GM19240 (cell line): ENCODE measurements at regions not wholly inside any gene's neighbourhood (a gene's known extent, or its start where the extent isn't known, plus 50 kb on each side); places are given as distances from the start of the nearest gene placed in this dataset.
"Not testable (repeated sequence)": the region's sequence is repeated elsewhere in the genome, so short reads cannot be mapped to it uniquely, and the experiment has no call there.

Experiments used
- DNase-seq: peaks from one replicate; pipeline ENCODE4 v3.0.0; 2011; ENCODE audit warnings: low spot score; ENCODE audit not compliant: insufficient read length

DNA sequence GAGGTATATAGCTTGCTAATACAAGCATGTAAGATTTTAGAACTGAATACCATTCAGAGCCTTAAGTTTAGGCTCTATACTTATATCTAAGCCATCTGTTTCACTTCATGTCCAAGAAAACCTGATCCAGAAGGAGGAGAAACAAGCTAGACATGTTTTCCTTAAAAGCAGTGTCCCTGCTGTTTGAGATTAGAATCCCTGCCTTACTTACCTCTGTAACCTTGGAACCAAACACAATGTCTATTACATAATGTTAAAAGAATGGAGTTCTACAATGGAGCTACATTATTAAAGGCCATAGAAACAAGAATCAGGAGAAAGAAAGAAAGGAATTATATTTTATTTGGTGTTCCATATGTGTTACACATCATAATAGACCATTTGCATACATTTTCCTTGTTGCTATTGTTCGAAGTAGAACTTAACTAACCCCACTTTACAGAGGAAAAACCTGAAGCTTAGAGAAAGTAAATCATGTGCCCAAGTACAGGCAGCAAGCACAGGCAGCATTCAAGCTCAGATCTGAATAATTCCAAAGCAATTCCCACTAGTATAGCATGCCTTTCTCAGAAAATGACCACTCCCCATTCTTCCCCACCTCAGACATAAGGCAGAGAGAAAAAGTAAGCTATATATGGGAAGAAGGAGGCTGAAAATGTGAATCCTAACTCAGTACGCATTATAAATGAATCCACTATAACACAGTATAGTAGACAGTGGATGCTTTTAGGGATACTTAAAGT is 380.1 kb upstream of the SPAG17 start:
- no peak for DNase-seq

DNA sequence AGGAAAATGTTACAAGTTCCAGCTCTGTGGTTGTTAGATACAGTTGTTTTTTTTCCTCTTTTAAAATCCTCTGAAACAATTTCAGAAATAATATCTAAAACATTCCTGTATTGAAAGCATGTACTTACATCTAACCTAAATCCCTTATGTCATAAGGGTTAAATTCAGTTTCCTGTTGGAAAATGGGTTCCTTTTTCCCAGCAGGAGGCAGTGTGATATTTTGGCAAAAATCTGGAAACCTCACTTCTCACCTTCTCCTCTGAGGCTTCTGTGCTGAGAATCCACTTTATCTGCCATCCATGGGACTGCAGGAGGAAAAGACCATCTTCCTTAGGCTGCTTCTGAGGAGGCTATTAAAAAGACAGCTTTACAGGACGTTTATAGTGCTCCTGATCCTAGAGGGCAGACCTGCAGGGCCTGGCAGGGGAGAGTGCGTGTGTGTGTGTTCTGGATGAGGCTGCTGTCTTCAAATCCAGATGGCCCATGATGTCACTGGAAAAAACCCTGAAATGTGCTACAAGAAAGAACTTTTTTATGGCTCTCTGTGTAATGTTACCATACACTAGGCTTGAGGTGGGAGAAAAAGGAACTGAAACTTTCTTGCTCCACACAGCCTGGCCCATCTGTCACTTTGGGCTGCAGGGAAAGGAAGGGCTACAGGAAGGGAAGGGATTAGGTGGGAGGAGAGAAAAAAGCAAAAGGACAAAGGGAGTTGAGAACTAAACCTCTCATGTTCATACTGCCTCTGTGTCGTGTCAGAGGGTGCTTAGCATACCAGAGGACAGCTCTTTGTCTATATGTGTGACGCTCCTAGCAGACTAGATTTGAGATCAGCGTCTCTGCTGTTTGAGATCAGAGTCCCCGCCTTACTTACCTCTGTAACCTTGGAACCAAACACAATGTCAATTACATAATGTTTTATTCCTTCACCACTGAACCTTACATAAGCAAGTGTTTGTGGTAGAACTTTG is 379.2 kb upstream of the SPAG17 start:
- DNase-seq = no peak

DNA sequence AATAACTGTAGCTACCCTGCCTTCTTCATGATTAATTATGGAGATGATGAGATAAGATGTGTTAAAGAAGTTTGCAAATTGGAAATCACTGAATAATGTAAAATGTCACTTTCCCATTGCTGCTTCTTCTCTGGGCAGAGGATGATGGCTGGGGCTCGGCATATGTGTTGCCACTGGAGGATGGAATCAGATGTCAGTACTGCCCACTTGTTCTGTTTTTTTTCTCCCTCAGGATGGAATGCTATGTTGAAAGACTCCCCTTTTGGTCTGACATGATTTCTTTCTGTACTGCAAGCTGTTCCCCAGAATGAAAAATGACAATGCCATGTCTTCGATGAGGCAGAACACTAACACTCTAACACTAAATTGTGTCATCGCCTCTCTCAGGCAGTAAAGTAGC is 373.9 kb upstream of the SPAG17 start:
- no peak for DNase-seq

DNA sequence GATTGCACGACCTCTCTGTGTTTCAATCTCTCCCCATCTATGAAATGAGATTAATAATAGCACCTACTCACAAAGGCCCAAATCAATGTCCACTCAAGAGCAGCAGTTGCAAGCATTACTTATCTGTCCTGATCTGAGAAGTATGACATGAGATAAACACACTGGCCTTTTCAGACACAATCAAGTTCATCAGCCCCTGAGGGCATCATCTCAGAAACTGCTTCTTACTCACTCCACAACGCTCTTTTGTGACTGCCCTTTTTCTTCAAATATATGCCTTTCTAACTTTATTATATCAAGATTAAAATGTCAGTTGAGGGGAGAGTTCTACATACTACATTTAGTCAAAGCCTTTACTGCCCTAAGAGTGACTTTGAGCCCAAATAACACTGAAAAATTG is 371.9 kb upstream of the SPAG17 start:
- no peak for DNase-seq

DNA sequence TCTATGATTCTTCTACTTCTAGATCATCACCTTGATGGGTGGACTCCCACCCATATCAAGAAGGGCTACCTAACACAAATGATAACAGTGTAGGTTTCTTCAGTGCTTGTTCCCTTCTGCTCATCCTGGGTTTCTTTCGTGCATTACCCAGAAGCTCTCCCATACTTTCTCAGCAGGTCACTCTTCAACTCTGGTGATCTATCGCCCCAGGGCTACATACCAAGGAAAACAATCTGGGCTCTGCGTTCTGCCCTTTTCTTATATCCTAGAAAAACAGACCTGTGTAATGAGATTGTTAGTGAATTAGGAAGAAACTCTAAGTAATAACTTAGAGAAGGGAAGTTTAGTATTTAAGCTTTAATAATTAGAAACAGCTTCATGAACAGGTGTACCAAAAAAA is 370.6 kb upstream of the SPAG17 start:
- DNase-seq = no peak

DNA sequence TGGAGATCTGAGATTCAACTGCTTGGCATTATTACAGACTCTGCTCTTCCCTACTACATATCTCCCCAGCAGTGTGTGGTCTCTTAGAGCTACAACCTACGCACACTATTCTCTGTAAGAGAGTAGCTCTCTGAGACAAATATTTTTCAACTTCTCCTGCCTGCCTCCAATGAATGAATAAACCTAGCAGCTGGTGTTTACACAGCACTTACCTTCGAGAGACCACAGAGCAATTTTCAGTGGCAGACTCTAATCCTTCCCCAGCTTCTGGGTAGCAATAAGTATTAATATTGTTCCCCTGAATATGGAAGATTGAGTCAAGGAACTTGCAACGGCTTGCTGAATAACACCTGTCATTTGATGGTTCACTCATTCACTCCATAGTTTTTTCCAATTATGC is 350.9 kb upstream of the SPAG17 start:
- no peak for DNase-seq

DNA sequence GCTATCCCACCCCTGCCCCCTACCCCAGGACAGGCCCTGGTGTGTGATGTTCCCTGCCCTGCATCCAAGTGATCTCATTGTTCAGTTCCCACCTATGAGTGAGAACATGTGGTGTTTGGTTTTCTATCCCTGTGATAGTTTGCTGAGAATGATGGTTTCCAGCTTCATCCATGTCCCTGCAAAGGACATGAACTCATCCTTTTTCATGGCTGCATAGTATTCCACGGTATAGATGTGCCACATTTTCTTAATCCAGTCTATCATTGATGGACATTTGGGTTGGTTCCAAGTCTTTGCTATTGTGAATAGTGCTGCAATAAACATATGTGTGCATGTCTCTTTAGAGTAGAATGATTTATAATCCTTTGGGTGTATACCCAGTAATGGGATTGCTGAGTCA is 326.9 kb upstream of the SPAG17 start:
- DNase-seq = not testable (repeated sequence)

DNA sequence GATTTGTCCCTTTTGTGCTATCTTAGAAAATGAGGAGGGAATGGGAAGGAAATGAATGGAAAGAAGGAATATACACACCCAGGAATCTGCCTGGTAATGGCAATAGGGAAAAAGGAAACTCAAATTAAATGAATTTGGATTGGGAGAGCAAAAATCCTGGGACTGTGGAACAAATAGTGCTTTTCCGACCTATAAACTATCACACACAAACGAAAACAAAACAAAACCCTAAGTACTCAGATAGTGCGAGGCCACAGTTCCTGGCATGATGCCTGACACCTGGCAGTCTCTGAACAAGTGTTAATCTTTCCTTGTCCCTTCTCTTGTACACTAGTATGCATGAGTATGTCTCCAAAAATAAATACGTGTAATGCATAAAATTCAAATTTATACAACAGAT is 319.8 kb upstream of the SPAG17 start:
- no peak for DNase-seq

DNA sequence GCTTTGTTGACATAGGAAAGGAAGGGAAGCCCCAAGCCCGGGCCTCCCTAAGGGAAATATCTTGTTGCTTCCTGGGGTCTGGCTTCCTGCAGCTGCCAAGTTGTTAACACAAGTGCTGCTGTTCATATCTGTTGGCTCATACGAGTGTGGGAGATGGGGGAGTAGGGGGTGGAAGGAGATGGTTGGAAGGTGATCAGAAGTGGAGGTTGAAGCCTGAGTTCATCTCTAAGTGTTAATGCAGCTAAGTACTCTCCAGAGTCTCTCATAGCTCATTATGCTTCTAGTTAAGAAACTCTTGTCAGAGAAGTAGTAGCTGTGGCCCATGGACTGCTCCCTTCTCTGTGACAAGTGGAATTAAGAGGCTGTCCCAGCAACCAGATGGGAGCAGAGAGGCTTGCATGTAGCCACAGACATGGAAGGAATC is 319.2 kb upstream of the SPAG17 start:
- no peak for DNase-seq

DNA sequence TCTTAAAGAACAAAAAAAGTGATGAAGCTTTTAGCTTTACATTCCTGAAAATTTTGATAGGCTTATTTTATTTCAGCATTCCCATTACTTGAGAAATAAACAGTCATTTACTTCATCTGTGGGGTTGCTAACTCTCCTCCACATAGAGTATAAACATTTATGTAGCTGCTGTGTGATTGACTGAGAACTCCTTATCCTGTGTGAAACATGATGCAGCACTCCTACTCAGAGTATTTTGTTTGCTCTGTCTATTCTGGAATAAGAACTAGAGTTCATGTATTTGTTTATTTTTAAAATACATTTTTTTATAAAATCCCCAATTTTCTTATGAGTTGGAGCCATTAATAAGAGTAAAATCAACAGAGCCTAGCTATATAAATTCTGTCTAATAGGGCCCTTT is 318.7 kb upstream of the SPAG17 start:
- no peak for DNase-seq

DNA sequence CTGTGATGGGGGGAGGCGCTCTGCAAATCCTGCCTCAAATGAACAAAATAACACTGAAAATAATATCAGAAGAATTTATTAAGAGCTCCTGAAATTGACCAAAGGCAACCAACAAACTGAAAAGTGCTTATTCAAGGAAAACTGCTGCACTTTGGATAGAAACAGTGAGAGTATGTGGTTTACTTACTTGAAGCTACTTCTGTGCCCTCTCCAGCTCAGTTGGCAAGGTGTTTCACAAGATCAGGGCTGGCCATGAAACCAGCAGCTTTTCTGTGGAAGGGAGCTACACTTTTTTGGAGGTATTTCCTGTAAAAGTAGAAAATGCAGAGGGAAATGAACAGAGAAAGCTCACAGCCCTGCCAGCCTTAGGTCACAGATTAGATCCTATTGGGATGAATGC is 310.0 kb upstream of the SPAG17 start:
- no peak for DNase-seq

DNA sequence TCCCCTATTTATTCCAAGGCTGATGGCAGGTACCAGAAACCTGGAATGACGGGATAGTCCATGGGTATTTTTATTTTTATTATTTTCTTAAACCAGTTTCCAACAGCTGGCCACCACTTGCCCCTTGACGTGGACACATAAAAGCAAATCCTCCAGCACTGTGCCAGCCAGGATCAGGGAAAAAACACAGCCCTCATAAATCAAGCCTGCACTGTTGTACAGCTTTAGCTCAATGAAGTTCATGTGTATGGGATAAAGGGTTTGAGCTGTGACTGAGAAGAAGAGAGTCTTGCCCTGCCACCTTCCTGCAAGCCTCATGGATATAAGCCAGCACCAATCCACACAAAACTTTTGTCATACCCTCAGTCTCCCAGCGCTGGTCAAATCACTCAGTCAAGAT is 303.8 kb upstream of the SPAG17 start:
- no peak for DNase-seq

DNA sequence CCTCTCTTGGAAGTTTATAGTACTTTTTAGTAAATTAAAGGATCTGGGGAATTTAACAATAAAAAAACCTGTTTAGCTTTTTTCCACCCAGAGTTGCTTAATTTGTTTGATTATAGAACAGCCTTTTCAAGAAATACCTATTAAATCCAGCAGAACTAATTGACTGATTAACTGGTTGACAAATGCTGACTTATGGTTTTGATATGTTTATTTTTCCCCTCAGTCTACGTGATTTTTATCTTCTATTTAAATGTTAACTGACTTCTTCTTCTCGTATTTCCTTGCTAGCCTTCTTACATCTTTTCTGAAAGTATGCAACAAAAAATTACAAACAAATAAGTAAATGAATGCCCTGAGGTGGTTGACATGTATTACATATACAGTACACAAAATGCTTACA is 302.9 kb upstream of the SPAG17 start:
- no peak for DNase-seq

DNA sequence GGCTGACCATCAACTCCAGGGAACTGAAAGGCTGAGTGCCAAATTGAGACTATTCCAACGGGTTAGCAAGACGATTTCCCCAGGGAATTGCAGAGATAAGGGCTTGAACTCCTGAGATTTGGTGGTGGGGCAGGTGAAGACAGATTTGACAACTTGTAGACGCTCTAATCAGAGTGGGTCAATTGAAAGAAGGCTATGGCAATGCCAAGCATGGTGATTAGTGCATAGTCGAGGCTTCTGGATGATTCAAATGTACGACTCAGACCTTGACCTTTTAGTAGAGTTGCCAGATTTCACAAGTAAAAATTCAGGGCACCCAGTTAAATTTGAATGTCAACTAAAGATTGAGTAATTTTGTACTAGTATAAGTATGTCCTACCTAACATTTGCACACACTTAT is 302.1 kb upstream of the SPAG17 start:
- DNase-seq = no peak

DNA sequence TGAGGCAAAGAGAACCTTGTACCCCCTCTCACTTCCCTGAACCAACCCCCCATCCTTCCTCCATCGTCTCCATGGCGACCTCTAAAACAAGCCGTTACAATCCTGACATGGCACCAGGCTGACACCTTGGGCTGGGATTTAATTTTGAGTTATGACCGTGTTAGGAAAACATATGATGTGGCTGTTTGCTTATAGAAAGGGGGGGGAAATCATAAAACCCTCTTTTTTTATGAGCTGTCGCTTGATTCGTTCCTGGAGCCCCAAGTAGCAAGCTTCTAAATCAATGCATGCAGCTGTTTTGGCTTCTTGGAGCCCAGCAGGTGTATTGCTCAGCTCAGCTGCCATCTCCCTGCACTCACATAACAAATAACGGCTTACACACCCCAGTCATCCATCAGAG is 301.2 kb upstream of the SPAG17 start:
- DNase-seq = no peak

DNA sequence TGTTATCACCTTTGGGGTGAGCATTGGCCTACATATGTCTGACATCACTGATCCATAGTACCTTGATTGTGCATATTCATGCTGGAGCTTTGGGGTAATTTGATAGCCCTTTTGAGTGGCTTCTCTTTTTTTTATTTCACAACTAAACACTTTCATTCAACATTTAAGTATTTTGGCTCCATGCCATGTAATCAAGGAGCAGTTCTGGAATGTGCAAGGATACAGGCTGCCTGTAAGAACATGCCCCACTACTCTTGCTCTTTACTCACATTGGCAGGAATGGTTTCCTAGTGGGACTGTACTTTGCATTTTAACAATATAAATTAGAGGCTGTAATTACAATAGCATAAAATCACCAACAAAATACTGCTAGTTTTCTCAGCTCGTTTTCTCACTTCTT is 300.7 kb upstream of the SPAG17 start:
- no peak for DNase-seq

DNA sequence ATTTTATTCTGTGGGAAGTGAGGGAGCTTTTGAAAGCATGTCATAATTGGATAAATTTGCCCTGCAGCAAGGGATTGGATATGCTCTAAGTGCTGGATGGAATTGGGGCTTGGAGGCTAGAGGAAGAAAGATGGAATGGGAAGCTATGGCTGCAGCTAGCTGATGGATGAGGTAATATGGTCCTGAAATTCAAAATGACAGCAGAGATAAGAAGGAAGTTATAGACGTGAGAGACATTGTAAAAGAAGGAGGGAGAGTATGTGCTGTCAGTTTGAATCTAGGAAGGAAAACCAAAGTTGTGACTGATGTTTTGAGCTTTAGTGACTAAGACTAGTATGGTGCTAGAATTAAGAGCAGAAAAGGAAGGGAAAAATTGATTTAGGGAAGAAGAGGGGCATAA is 299.9 kb upstream of the SPAG17 start:
- DNase-seq = no peak

DNA sequence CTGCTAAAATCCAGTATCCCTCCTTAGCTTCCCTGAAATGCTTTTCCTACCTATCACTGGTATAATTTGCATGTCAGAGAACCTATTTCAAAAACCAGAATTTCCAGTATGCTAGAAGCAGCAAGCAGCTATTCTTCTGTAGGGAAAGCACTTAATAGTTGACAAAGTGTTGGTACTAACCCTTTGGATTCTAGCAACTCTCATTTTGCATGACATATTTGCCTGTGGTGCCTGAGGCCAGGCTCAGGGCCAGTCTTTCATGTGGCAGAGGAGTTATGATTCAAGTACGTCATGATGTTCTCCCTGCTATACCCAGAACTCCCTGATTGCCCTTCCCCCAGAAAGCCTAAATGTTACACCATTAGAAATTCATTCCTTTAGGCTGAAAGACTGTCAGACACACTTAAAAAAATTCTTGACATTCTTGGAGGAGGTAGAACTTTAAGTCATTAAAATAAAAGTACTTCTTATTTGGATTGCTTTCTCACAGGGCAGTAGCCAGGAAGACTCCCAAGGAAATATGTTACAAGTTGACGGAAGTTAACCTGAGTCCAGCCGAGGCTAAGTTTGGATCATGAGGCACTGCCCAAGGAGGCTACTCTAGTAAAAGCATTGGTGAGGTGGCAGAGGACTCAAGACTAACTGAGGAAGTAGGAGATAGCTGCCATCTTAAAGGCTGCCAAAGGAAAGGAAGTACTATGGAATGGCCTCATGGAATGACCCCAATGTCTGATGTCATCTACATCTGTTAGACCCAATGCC is 298.4 kb upstream of the SPAG17 start:
- no peak for DNase-seq

DNA sequence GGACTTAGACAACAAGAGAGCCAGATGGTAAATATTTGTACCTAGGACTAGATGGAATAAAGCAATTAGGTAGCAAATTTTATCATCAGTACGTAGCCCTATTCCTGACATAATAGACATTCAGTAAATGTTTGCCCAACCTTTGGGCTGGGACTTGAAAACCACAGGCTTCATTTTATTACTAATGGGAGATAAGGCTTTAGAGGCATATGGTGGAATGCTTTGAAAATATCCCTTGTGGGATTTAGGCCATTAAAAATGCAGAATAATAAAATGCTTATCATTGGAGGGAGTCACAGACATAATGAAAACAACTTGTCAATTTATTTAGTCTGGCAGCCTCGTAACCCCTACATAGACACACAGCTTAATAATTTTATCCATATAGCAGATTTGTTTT is 296.1 kb upstream of the SPAG17 start:
- DNase-seq = no peak

DNA sequence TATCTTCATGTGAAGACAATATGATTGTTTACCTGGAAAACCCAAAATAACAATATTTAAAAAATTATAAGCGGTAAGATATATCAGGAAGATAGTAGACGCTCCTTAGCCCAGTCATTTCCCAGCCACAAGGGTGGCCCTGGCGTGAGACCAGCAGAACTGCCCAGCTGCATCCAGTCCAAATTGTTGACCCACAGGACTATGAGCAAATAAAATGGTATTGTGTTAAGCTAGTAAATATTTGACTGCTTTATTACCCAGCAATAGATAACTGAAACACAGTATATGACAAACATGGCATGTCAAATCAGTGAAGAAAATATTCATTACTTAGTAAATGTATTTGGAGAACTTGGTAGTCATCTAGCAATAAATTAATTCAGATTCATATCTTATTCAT is 294.3 kb upstream of the SPAG17 start:
- DNase-seq = no peak

DNA sequence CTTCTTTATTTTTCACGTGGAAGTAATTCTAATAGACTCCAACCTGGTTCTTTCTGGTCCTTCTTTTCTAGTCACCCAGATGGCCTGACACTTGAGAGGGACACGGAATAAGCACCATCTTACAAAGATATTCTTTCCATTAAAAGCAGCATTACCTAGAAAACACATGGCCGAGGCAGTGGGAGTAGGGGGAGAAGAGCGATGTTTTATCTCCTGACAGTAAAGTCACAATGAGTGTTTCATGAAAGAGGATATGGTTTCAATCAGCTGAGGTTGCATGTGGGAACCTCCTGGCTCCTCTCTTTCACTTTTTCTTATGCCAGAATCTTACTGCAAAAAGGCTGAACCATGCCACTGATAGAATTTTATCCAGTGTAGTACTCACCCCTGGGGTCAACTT is 288.8 kb upstream of the SPAG17 start:
- DNase-seq = no peak

DNA sequence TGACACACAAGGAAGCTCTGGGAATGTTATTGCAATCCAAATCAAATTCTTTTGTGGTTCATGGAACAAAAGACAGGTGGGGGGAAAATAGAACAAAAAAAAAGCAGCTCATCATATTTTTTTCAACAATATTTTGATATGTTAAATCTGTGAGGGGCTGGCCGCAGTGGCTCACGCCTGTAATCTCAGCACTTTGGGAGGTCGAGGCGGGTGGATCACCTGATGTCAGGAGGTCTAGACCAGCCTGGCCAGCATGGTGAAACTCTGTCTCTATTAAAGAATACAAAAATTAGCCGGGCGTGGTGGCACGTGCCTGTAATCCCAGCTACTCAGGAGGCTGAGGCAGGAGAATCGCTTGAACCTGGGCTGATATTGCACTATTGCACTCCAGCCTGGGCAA is 279.4 kb upstream of the SPAG17 start:
- DNase-seq = not testable (repeated sequence)
